CD4-positive, alpha-beta T cell treated with Interferon gamma for 1 hour (primary cell): ENCODE measurements at regions not wholly inside any gene's neighbourhood (a gene's known extent, or its start where the extent isn't known, plus 50 kb on each side); places are given as distances from the start of the nearest gene placed in this dataset.
"Not testable (repeated sequence)": the region's sequence is repeated elsewhere in the genome, so short reads cannot be mapped to it uniquely, and the experiment has no call there.

Source experiments
- DNase-seq: peaks from one replicate; pipeline ENCODE4 v3.0.0-alpha.2; 2020

DNA sequence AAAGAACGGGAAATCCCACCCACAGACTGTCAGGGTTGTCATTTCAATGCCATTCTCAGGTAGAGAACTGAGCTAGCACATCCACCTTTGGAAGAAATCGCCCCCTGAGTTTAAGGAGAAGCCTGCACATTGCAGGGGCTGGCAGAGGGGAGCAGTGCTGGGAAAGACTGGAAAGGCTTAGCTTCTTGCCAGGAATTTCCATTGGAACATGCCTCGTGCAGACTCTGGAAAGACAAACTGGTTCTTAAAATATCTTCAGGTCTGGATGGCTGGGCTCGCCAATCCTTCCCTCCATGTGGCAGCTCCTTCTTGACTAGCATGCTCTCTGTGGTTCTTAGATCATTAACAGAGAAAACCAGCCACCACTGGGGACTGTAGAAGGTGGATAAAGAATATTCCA lies 414.1 kb downstream of the TSHZ3 start:
- no peak for DNase-seq

DNA sequence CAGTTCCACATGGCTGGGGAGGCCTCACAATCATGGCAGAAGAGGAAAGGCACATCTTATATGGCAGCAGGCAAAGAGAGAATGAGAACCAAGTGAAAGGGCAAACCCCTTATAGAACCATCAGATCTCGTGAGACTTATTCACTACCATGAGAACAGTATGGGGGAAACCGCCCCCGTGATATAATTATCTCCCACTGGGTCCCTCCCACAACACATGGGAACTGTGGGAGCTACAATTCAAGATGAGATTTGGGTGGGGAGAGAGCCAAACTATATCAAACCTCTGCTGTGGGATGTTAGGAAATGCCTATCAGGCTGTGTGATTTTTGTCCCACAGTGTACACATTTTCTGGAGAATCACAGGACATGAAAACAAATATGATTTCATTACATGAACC lies 415.8 kb downstream of the TSHZ3 start:
- DNase-seq, result not testable (repeated sequence)

DNA sequence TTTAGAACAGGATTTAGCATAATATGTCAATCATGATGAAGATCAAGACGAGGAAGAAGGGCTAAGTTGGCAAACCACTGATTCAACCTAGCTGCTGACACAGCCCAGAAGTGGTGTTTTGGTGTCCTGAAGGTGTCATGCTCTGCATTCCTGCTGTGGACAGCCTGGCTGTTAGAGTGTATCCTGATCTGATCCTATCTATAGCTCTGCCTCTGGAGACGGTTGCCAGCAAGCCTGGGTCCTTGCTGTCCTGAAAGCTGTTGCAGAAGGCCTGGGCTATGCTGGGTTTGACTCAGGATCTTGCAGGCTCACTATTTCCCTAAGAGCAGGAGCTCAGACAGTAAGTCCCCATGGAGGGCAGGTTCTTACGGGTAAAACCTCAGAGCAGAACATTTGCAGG lies 416.4 kb downstream of the TSHZ3 start:
- no peak for DNase-seq

DNA sequence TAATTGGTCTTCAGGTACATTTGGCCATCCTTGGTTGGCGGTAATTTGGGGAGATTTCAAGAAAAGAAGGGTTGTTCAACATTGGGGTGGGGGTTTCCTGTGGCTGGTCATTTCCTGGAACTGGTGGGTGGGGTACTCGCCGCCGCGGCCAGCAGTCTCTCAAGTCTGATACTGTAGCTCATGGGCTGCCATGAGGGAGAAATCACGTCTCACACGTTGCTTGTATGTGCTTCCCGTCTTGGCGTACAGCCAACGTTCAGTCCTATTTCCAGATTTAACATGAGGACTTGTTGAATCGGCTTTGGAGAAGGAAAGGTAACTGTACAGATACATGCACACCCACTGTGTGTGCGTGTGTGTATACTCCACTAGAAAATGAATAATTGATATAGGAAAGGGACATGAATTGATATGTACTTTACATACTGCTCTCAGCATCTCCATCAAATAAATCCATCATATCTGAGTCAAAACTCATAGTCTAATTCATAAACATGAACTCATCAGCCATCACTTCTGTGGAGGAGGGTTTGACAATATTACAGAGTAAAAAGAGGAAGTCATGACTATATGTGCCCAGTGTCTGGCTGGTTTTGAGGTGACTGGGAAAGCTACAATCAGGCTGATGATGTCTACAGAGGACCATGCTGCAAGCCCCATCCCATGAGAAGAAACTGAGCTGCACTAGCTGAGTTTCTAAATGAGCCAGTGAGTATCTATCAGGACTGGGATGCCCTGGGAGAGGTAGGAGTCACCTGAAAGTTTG lies 418.1 kb downstream of the TSHZ3 start:
- DNase-seq, result no peak

DNA sequence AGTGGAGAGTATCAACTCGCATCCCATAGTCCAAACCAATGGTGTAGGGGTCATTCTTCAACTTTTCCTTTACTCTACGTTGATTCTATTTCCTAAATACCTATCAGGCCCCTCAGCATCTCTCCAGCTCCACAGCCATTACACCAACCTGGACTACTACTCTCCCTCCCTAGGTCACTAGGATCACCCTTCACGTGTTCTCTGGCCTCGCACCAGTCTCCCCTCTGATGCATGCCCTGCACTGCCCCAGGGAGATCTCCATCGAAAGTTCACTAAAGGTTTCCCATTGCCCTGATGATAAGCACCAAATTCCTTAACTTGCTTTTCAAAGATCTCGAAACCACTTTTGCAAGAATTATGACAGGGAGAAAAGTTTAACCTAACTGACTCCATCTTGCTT lies 421.5 kb downstream of the TSHZ3 start:
- DNase-seq, result no peak

DNA sequence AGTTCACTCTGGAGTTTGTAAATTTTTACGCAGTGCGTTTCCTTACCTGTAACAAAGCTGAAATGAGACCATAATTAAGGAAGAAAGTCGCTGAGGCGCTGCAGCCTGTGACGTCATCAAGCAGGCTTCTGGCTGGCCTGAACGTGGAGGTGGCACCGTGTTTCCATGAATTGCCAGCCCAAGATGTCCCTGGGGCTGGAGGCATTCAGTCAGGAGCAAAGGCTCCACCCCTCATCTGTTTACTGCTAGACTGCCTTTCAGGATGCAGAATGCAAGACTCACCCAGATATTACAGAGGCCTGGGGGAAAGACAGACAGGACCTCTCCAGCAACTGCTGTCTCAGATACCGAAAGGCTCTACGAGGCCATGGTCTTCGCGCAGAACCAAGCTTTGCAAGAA lies 424.6 kb downstream of the TSHZ3 start:
- no peak for DNase-seq

DNA sequence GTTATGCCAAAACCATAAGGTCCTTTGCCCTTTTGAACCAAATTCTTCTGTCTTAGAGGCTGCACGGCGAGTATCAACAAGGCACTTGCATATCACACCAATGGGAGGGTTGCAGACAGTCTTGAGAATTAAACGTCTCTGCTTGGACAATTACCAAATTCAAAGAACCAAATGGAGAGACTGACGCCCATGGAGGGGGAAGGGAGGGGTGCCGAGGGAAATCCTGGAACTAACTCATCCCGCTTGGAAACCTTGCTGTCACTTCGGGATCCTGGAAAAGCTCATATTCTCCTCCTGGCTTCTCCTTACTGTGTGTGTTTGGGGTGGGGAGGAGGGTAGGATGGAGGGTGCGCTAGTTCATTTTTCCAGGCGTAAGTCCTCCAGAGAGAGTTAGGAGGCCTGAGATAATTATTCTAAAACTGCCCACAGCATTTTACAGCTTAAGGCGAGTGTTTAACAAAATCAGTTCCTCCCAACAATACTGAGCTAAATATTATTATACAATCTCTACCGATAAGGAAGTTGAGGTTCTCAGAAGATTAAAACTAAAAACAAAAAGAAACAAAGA lies 425.1 kb downstream of the TSHZ3 start:
- no peak for DNase-seq

DNA sequence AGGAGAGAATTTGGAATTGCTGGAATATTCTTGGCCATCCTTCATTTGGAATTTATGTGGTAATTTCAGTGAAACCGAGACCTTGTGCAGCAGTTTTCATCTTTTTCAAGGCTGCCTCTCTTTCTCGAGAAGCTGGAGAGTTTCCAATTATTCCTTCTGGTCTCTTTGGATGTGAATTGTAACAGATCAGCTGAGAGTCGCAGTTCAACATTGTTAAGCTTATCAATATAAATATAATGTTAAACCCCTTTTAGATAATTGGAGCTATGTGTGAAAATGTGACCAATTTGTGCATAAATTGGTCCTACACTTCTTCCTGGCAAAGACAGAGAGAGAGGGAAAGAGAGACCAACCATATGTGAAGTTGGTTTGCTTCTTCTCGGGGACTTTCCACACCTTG lies 425.6 kb downstream of the TSHZ3 start:
- no peak for DNase-seq

DNA sequence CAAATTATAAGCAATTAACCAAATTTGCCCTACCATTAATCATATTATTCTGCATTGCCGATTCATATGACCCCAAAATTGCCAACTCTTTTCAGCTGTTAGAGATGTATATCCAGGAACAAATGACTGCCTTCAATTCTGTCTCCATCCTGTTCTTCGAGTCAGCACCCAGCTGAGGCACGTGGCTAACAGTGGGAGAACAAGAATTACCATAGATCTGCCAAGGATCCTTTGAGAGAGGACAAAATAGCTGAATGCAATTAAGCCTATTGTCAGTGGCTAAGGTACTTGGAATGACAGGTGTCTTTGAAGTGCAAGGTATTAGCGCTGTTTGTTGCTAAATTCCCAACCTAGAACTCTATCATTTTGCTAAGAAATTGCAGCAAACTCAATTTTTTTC lies 426.1 kb downstream of the TSHZ3 start:
- no peak for DNase-seq

DNA sequence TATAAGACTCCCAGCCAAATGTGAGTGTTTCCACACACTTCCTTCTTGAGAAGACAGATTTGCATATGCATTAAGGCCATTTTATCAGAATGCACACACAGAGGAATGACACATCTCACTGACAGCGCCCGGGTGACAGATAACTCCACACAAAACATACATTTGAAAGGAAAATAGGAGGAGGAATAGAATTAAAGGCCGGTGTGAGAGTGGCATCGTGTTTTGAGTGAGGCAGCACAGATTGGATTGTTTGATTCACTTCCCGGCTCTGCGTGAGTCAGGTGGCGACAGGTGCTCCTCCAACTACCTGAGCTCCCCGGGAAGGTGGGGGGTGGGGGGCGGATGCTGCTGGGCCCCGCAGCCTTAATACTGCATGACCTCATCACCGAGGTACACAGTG lies 429.0 kb downstream of the TSHZ3 start:
- DNase-seq, result no peak

DNA sequence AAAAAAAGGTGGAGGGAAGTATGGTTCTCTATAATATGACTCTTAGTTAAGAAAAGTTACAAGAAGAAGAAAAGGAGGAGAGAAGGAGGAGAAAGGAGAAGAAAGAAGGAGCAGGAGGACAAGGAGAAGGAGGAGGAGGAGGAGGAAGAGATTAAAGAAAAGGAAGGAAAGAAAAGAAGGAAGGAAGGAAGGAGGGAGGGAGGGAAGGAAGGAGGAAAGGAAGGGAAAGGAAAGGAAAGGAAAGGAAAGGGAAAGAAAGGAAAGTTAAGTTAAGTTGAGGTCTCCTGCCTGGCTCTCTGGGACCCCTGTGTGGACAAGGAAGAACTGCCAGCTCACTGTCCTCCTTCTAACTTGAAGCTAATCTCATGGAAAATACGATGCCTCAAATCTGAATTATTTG lies 429.5 kb downstream of the TSHZ3 start:
- no peak for DNase-seq

DNA sequence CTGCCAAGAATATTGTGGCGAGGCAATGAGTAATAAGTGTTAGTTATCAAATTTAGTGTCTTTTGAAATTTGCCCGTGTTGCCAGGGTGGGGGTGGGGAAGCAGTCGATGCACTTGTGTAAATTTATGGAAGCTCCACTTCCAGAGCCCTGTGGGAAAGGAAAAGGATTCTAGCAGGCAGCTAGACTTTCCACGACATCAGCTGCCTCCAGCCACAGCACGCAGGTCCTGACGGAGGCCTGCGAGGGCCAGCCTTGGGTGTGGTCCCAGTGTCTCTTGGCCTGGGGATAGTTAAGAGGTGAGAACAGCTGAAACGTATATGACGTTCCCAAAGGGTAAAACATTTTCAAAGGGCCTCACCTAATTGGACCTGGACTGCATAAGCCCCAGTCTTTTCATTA lies 433.0 kb downstream of the TSHZ3 start:
- DNase-seq, result no peak

DNA sequence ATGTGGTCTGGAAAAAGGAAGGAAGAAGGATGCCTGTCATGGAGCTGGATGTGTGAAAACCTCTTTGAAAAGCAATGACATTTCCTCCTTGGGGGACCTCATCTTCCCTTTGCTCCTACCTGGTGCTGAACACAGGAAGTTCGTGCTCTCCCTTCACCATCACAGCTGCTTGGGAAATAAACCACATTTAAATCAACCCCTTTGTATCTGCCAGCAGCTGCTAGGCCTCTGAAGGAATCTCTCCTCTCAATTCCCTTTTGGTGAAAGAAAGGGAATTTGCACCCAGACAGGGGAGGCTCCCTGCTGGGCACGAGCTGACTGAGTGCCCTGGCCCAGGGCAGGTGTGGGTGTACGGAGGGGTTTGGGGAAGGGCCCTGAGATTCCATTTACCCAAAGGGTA lies 437.7 kb downstream of the TSHZ3 start:
- no peak for DNase-seq

DNA sequence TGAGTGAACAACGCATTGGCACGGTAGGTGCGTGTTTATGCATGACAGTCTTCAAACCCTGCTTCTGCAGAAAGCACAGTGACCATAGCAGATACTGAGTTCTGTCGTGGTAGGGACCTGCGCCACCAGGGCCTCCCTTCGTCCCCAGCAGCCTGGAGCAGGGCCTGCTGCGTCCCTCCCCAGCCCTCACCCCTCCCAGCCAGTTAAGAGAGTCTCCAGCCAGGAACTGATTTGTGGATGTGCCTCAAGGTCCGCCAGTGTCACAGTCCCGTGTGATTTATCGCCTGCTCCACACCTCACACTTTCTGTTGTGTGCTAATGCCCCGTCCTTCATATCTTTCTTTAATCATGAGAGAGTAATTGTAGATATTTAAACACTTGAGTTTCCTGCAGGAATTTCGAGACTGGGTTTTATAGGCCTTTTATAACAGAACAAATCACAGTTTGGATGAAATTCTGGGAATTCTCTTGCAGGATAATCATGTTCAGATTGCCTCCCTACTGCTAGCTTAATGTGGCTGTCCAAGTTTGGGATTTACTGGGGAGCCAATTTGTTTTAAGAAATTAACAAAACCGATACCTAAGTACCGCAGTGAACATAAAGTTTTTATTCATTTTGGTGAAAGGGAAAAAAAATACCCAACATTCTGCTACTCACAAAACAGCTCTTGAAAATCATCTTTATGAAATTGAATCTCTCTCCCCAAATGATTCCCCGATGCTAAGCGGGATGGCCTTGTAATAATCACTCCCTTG lies 438.6 kb downstream of the TSHZ3 start:
- DNase-seq, result no peak

DNA sequence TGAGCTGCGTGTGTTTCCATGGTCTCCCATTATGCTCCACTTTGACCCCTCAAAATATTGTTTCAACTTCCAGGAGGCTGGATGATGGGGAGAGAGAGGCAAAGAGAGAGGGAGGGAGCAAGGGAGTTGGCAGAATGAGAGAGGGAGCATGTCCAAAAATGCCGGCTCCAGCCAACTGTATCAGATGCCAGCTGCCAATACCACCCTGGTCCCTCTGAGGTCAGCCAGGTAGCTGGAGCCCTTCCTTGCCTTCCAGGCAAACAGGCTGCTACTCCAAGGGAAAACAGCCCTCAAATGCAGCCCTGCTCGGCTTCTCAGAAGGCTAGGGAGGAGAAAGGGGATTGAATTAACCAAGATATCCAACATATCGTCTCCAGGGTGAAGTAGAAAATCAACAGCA lies 440.0 kb downstream of the TSHZ3 start:
- DNase-seq, result no peak

DNA sequence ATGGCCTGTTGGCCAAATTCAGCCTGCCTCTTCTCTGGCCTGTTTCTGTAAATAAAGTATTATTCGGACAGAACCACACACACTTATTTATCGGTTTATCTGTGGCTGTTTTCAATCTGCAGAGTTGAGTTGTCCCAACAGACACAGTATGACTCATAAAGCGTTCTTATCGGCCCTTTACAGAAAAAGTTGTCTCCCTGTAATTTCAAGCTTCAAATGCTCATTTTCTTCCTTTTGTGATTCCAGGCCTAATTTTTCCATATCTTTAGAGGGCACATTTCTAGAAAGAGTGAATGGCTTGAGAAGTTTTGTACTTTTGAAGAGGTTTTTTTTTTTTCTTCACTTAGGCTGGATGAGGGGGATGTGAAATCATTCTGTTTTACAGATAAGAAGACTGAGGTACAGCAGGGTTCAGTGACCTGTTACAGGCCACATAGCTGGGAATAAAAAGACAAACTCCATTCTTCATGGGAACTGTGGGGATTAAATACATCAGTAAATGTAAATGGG lies 440.9 kb downstream of the TSHZ3 start:
- no peak for DNase-seq

DNA sequence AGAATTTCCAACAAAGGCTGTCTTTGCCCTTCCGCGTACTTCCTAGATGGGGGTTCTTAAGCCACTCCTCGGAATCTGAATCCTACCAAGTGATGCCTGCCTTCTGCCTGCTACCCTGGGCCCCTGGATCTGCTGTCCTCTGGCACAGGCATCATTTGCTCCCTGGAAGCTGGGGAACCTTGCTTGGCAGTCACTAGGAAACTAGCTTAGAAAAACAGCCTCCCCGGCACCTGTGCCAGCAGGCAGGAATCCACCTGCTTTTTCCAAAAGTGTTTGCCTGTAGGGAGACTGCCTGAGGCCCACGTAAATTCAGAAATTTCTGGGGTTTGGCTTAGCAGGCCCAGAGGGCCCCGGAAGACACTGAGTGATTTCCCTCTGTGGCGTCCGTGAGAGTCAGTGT lies 442.4 kb downstream of the TSHZ3 start:
- no peak for DNase-seq

DNA sequence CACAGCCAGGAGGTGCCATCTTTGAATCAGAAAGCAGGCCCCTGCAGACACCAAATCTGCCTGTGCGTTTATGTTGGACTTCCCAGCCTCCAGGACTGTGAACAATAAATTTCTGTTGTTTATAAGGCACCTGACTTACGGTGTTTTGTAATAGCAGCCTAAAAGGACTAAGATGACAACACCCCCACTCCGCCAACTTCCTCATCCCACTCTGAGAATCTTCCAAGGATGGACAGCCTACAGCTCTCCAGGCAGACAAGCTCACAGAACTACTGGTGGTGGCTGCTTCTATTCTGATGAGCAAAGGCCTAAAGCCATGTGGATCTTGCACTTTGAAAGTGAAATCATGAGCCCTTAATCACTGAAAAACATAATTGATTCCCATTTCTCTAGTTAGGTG lies 449.2 kb downstream of the TSHZ3 start:
- no peak for DNase-seq

DNA sequence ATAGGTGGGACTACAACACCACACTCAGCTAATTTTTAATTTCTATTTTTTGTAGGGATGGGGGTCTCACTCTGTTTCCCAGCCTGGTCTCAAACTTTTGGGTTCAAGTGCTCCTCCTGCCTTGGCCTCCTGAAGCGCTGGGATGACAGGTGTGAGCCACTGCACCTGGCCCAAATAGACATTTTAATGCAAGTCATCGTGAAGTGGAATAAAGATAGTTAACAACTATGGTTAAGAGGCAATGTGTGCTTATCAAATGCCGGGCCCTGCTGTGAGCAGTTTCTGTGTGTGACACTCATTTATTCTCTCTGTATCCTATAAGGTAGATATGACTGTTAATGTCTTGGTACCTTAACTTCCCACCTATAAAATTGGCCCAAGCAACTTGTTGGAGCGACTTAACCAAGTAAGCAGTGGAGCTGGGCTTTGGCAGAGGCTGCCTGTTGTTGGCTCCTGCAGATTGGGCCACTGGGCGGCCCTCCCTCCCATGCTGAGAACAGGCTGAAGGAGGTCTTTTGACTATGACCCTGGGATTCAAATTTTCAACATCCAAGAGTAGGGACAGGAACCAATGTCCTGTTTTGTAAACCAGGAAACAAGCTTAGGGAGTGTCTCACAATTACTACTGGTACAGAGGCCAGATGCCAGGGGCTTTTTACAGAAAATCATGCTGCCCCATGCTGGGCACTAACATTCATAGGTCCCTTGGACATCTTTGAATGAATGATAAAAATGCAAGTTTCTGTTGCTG lies 450.7 kb downstream of the TSHZ3 start:
- DNase-seq, result no peak

DNA sequence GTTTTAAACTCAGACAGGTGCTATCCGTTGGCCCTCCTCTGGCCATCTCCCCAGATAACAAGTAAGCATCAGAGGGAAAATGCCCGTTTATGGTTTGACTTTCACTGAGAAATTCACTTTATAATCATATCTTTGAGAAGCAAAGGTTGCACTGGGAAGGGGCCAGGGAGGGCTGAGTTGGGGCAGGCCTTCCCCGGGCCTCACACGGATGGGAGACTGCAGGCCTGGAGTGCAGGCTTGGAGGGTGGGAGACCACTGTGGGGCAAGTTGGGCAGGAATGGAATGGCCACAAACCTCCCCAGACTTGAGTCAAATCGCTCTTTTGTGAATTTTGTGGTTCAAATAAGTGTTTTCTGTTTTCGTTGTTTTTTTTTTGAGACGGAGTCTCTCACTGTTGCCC lies 451.7 kb downstream of the TSHZ3 start:
- no peak for DNase-seq

DNA sequence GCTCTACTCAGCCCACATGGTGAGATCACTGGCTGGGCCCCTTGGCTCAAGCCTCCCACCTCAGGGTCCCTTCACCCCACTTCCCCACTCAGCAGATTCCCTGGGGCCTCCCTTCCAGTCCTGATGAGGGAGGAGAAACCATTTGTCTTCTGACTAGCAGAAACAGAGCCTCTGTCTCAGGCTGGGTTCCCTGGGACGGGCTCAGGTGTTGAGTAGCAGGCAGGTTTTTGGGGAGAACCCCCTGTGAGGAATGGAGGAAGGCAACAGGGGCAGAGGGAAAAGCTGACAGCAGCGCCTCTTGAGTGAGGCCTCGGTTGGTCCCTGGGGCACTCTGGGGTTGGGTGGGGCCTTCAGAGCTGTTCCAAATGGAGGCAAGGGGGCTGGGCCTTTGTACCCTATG lies 452.2 kb downstream of the TSHZ3 start:
- DNase-seq, result no peak

DNA sequence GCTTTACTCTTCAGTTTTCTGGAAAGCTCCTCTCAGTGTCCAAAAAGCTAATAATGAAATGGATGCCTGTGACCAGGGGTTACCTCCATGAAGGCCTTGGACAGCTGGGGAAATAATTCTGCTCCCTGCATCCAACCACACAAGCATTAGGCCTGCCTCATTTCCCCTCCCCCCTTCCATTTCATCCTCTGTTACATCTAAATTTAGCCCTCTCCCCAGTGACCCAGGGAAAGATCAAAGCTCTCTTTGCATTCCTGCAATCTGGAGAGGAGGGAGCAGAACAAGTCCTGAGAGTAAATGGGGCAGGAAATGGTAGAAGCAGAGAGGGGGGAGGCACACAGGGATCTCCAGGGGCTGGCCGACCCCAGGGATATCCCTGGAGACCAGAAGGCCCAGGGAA lies 452.7 kb downstream of the TSHZ3 start:
- no peak for DNase-seq

DNA sequence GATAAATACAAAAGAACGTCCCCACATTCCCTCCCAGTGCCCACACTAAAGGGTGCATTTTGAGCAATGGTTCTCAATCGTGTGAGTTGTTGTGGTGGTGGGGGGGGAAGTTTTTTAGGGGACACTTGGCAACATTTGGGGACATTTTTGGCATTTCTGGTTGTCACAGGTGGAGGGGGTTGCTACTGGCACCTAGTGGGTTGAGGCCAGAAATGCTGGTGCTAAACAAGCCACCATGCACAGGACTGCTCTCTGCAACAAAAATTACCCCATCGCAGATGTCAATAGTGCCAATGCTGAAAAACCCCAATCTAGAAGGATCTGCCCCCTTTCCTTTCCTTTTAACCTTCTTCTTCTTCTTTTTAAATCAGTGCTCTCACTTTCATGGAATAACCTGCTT lies 453.3 kb downstream of the TSHZ3 start:
- no peak for DNase-seq

DNA sequence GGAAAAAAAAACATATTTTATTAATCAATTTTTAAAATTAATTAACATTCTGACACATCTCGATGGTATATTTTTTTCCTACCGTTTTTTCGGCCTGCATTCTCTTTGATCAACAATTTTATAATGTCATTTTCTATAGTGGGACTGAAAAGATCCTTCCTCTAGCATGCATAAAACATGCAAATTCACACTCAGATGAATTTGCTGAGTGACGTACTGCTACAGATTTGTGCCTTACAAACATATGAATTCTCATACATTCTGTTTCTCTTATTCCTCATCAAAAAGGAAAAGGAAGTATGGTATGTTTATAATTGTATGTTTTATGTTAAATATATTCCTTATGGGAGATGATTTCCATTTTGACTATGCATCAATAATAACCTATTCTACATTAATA lies 458.2 kb downstream of the TSHZ3 start:
- DNase-seq, result no peak
